GM12878 (cell line): ENCODE measurements at regions not wholly inside any gene's neighbourhood (a gene's known extent, or its start where the extent isn't known, plus 50 kb on each side); places are given as distances from the start of the nearest gene placed in this dataset.

Experiments used
- BRCA1 ChIP-seq: IDR thresholded peaks from 2 replicates; pipeline ENCODE4 v1.6.1; 2011; ENCODE audit warnings: low read depth, low read length, improper control_type of control experiment
- CBFB ChIP-seq: IDR thresholded peaks from 2 replicates; pipeline ENCODE4 v1.6.1; 2016; ENCODE audit warnings: antibody characterized with exemption, low read depth
- CTCF ChIP-seq, 3 experiments: IDR thresholded peaks in 2 of 3; conservative IDR thresholded peaks in 1 of 3; 2 replicates each; pipeline ENCODE4 v1.5.1; 2011; ENCODE audit warnings: low read depth in 3 of 3, low read length in 3 of 3, mild to moderate bottlenecking in 3 of 3, control low read depth in 2 of 3, moderate library complexity in 2 of 3, inconsistent platforms in 1 of 3, mixed read lengths in 1 of 3; ENCODE audit not compliant: control insufficient read depth in 2 of 3, insufficient read depth in 1 of 3; ENCODE audit errors: extremely low read depth in 1 of 3
- ETV6 ChIP-seq, 2 experiments: fragments of 450-650 bp in 1 of 2; IDR thresholded peaks in 1 of 2; conservative IDR thresholded peaks in 1 of 2; 2 replicates each; pipeline ENCODE4 v1.6.1; 2014; ENCODE audit warnings: antibody characterized with exemption in 1 of 2, borderline replicate concordance in 1 of 2, low read depth in 1 of 2, mild to moderate bottlenecking in 1 of 2, moderate library complexity in 1 of 2
- EZH2 ChIP-seq: IDR thresholded peaks from 2 replicates; pipeline ENCODE4 v1.6.1; 2012; ENCODE audit warnings: low read depth, mild to moderate bottlenecking, control low read depth, inconsistent platforms, low read length, borderline replicate concordance; ENCODE audit not compliant: control insufficient read depth
- FOXM1 ChIP-seq: IDR thresholded peaks from 2 replicates; pipeline ENCODE4 v1.6.1; 2012; ENCODE audit warnings: low read depth, mild to moderate bottlenecking, inconsistent platforms, low read length, moderate library complexity
- NFYB ChIP-seq: IDR thresholded peaks from 2 replicates; pipeline ENCODE4 v1.6.1; 2011; ENCODE audit warnings: low read depth, mild to moderate bottlenecking, low read length, improper control_type of control experiment, moderate library complexity; ENCODE audit not compliant: insufficient read depth
- PAX5 ChIP-seq: IDR thresholded peaks from 2 replicates; pipeline ENCODE4 v1.6.1; 2011; ENCODE audit warnings: low read depth, low read length, borderline replicate concordance
- POLR2AphosphoS5 ChIP-seq: IDR thresholded peaks from 2 replicates; pipeline ENCODE4 v1.6.1; 2011; ENCODE audit warnings: mild to moderate bottlenecking, low read length, inconsistent platforms
- RAD21 ChIP-seq: IDR thresholded peaks from 2 replicates; pipeline ENCODE4 v1.6.1; 2011; ENCODE audit warnings: mild to moderate bottlenecking, low read depth, low read length, moderate library complexity; ENCODE audit not compliant: insufficient read depth
- SMARCA5 ChIP-seq: fragments of 450-650 bp; IDR thresholded peaks from 2 replicates; pipeline ENCODE4 v1.6.1; 2017; ENCODE audit warnings: mild to moderate bottlenecking
- ZNF24 ChIP-seq: fragments of 450-650 bp; IDR thresholded peaks from 2 replicates; pipeline ENCODE4 v1.6.1; 2017; ENCODE audit warnings: antibody characterized with exemption, mild to moderate bottlenecking

- no peak for TF ChIP-seq ZNF24
- TF ChIP-seq SMARCA5, result no peak
- no peak for TF ChIP-seq CBFB
- no peak for TF ChIP-seq RAD21
- no peak for TF ChIP-seq NFYB
- TF ChIP-seq CTCF (IDR thresholded peaks at IDR 0.05 in 2 of 3, conservative IDR thresholded peaks at IDR 0.05 in 1 of 3; ENCODE audit: control insufficient read depth in 2 of 3, extremely low read depth in 1 of 3, insufficient read depth in 1 of 3, low read depth in 3 of 3, low read length in 3 of 3), result no peak
- TF ChIP-seq BRCA1, result no peak
- no peak for TF ChIP-seq FOXM1
- no peak for TF ChIP-seq POLR2AphosphoS5
- no peak for TF ChIP-seq ETV6 (conservative IDR thresholded peaks at IDR 0.05 in 1 of 2, IDR thresholded peaks at IDR 0.05 in 1 of 2; ENCODE audit: borderline replicate concordance in 1 of 2, low read depth in 1 of 2)
- TF ChIP-seq EZH2, result no peak
- no peak for TF ChIP-seq PAX5
Measured at GRCh38 chr6:163694988-163695398, 280.5 kb downstream of the QKI start.
